COLO829 (cell line): ENCODE measurements at regions not wholly inside any gene's neighbourhood (a gene's known extent, or its start where the extent isn't known, plus 50 kb on each side); places are given as distances from the start of the nearest gene placed in this dataset.
"Not testable (repeated sequence)": the region's sequence is repeated elsewhere in the genome, so short reads cannot be mapped to it uniquely, and the experiment has no call there.

Source experiments
- DNase-seq: peaks from one replicate; pipeline ENCODE4 v3.0.0; 2012; ENCODE audit warnings: low spot score

DNA sequence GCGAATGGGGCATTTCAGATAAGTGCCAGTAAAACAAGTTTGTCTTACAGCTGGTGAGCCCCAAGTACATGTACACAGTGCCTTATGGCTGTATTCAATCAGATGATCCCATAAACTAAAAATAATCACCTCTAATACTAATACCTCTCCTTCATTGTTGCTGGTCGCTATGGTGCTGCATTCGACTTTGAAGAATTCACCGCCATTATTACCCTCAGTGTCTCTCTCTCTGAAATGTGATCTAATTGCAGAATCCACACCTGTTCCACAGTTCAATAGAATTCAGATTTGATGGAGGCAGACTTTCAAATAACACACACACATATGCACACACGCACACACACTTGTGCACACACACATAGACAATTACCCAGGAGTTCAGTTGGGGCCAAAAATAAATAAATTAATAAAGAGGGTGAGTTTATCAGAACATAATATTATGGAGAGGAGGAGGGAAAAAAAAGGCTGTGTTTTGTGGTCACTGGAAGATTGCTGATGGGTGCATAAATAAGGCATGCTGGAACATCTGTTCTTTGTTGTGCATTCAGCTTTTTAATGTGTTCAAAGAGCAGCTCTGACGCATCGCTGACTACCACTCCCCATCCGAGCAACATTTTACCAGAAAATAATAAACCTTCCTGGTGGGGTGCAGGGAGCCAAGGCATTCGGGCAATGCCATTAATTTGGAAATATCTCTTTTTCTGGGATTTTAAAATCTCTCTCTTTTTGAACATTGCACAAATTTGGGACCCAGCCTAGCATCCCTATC, 235.7 kb downstream of the SATB1 start:
- no peak for DNase-seq

DNA sequence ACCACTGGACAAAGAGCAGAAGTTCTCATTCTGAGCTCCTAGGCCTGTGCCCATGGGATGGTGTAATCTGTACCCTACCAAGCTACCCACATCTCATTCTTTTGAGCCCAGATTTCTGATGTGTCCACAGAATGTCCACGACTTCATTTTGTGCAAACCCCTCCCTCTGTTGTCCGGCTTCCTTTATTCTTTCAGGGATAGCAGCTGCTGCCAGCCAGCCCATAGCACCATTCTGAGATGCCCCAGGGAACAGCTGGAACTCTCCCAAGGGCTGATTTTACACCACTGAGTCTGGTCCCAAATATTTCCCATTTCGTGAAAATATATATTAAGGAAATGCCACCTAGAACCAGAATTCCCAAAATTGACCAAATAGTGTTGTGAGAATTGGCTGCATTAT, 236.6 kb downstream of the SATB1 start:
- no peak for DNase-seq

DNA sequence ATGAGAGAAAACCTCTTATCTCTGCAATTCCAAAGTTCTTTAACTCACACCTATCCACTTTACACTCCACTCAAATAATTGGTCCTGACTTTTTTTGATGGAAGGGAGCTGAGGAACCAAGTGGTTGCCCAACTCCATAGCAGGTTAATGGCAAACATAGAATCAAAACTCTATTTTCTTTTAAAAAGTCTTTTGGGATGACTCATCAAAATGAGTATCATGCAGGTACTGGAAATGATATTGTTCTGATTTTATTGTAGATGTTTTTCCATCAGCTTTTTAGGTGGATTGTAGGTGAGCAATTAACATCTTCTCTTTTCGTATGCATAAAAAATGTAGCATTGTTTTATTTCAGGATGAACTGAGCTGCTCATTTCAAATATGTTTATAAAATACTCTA, 239.5 kb downstream of the SATB1 start:
- no peak for DNase-seq

DNA sequence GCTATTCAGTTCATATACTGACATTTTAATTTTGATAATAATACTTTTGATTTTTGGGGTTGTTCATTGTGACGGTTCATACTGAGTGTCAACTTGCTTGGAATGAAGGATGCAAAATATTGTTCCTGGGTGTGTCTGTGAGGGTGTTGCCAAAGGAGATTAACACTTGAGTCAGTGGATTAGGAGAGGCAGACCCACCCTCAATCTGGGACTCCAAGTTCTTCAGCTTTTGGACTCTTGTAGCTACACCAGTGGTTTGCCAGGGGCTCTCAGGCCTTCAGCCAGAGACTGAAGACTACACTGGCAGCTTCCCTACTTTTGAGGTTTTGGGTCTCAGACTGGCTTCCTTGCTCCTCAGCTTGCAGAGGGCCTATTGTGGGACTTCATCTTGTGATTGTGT, 242.2 kb downstream of the SATB1 start:
- DNase-seq: not testable (repeated sequence)

DNA sequence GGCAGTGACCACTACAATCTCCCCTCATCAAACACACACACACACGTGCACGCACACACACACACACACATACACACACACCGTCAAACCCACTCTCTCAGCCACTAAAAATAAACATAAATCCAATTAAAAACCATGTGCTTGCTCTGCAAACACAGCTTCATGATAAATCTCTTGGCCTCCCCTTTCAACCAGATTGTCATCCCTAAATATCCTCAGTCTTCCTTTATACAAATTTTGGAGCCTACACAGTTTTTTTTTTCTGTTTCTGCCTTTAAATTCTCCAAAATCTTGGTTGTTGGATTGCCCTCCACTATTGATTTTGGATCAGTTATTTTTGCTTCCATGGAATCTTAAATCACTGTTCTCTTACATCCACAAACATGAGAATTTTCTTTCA, 245.6 kb downstream of the SATB1 start:
- no peak for DNase-seq

- no peak for DNase-seq
Measured at GRCh38 chr3:18177271-18177670, 247.9 kb downstream of the SATB1 start.

DNA sequence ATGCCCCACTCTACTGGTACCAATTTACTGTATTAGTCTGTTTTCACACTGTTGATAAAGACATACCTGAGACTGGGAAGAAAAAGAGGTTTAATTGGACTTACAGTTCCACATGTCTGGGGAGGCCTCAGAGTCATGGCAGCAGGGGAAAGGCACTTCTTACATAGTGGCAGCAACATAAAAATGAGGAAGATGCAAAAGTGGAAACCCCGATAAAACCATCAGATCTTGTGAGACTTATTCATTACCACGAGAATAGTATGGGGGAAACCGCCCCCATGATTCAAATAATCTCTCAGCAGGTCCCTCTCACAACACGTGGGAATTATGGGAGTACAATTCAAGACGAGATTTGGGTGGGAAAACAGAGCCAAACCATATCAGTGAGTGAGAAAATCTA, 251.2 kb downstream of the SATB1 start:
- DNase-seq: not testable (repeated sequence)

GRCh38 chr3:18159681-18160080, 265.5 kb downstream of the SATB1 start:
- no peak for DNase-seq

DNA sequence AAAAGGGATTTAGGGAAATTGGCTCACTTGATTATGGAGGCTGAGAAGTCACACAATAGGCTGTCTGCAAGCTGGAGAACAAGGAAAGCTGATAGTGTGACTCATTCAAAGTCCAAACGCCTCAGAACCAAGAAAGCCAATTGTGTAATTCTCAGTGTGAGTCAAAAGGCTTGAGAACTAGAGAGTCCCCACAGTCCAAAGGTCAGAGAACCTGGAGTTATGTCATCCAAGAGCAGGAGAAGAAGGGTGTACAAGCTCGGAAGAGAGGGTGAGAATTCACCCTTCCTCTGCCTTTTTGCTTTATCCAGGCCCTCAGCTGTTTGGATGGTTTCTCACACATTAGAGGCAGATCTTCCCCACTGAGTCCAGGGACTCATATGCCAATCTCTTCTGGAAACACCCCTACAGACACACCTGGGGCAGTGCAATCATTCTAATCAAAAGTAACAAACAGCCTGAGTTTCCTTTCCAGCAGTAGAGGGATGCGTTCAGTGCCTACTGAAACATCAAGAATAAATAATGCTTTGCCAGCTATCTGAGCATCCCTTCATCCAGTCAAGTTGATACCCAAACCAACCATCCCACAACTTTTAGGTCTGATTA, 271.5 kb downstream of the SATB1 start:
- peak; percentile 1 for DNase-seq

DNA sequence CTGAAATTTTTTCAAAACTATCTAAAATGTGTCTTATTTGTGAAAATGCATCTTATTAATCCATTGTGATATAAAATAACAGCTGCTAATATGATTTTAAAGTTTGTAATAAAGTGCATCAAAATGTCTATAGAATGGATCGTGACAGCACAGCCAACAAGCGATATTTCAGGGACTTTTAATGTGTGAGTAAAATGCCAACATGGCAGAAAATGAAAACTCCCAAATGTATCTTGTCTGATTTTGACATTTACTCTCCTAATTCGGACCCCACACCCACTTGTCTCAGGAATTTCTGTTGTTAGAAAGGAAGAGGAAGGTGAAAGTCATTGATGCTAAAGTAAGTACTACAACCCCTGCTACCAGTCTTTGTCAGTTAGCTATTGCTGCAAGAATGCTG, 273.9 kb downstream of the SATB1 start:
- DNase-seq: no peak

- no peak for DNase-seq
Measured at GRCh38 chr3:18149935-18150334, 275.2 kb downstream of the SATB1 start.

DNA sequence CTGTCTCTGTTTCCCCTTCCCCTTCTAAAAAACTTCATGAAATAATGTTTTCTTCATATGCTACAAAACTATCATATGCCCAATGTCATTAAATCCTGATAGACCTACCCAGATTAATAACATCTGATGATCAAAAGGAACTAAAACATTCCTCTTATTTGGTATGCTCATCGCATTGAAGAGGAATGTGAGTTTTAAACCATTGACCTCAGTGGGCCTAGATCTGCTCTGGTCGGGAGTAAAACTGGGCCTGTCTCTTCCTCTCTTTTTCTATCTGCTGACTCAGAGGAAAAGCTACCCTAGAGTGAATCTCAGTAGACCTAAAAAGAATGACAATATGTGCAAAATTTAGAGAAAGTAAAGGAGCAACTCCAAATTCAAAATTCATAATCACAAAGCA, 275.8 kb downstream of the SATB1 start:
- DNase-seq: no peak

GRCh38 chr3:18144571-18144970, 280.6 kb downstream of the SATB1 start:
- no peak for DNase-seq

DNA sequence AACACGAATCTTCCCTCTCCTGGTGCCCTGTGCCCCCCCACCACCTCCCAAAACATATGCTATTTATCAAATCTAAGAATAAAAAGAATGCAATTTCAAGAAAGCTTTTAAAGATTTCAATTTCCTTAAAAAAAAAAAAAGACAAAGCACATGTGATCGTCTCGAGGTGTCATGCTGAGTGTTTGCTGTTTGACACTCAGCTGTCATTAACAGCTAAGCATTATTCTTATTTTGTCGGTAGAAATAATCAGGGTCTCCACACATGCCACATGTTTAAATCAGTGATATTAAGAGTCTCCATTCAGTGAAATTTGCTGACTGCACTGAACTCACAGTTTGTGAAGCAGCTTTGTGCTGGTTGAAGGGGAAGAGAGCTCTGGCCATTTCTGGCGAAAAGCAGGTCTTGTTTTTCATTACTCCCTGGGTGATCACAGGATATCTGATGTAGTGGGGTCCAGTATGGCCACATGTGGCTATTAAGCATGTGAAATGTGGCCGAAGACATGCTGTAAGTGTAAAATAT, 281.8 kb downstream of the SATB1 start:
- no peak for DNase-seq

- no peak for DNase-seq
Measured at GRCh38 chr3:18137958-18138357, 287.2 kb downstream of the SATB1 start.

GRCh38 chr3:18135060-18135814, 289.9 kb downstream of the SATB1 start:
- DNase-seq: no peak

DNA sequence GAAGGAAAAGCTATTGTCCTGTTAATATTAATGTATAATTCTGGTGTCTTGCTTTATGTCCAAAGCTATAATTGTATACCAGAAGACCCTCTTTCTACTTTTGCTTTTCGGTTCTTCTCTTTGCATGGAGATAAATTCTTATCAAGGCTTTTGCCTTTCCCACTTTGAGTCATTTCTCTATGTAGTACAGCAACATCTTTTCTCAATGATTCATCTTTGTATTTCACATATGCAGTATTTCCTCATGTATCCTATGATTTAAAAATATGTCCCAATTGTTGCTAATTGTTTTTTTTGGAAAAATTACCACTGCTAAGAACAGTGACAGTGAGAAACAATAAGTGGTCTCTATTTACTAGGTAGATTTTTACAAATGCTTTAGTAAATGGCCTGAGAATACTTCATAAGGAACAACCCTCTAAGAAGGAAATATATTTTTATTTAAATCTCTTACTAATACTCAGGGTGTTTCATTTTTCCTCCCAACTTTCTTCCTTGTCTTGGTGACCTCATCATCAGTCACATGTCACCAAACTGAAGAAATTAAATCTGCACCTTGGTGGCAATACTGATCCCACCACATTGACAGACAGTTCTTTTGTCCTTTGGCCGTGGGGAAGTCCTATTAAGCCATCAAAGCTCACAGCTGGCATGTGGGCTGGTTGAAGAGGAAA, 290.6 kb downstream of the SATB1 start:
- no peak for DNase-seq

DNA sequence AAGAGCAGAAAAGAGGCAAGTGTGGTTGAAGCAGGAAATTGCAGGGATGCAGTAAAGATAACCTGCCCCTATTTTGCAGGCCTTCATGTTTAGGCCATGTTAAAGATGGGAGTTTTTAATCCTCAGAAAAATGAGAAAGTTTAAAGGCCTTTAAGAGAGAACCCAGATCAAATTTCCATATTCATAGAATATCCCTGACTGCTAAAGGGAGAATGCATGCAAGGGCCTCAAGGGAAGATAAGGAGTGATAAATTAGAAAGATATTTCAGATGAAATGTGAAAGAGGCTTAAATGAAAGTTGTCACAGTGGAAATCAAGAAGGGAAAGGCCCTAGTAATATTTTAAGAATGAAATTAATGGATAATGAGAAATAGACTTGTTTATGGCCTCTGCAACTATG, 292.1 kb downstream of the SATB1 start:
- DNase-seq: no peak

DNA sequence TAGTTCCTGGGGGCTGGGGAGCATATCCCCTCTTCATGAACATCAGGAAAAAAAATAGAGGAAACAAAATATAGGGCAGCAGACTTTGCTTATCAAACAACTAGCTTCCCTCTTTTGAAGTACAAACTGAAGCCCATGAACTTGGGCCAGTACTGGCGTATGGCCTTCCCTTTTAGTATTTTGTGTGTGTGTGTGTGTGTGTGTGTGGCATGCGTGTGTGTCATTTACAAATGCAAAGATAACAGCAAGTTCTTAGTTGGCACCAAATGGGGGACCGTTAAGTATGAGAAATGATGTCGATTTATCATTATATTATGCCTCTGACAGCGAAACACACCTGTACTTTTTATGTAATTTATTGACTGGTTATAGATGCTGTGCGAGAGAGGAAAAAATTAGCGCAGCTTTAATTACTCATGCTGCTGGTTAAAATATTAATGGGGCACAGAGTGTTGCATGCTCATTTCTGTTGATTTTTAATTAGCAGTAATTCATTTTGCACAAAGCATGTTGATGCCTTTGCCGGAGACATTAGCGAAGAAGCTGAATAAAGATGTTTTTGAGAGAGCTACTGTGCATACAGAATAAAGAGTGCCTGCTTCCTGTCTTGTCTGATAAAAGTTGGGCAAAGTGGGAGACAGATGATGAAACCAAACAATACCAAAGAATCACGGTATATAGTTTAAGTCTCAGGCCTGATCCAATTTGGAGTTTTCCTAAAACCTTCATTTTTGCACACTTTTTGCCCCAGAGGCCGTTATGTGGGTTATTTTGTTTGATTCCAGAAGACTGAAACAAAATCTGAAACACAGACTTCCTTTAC, 297.1 kb downstream of the SATB1 start:
- DNase-seq: no peak

DNA sequence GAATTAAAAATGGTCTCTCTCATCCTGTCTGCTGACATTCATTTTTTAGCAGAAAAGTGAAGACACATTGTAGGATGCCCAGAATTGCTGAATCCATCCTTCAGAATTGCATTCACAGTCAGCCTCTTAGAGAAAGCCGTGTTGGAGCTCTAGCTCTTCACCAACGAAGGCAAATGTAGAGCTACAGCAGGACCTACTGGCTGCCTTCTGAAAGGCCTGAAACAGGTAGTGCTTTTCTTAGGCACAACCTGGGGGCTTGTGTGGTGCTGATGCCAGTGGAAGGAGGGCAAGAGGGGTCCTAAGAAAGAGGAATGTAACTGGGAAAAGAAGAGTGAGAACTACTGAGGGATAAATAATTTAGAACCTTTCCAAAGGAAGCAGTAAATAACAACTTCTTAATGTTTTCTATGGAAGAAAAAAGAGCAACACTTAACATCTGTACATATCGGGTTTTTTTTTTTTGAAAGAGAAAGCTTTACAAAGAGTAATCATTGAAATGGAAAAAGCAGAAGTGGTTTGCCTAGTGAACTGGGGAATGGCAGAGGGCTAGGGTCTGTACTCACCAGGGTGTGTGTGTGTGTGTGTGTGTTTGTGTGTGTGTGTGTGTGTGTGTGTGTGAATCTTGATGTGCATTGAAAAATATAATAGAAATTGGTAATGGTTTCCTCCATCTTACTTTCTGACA, 297.8 kb downstream of the SATB1 start:
- DNase-seq: no peak

DNA sequence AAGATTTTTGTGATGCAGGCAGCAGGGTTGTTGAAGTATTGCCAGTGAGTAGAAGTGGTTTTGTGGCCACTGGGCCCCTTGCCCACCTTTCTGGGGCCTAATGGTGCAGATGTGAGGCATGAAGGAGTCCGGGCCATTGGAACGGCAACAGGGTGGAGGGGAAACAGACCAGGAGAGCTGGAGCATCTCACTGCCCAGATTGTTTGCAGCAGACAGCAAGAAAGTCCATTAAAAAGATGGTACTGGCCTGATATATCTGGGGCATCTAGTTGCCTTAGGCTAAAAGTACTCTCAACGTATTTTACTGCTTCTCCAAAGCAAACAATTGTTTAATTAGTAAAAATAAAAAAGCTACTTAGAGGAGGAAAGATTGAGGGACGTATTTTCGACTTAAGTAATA, 298.4 kb downstream of the SATB1 start:
- DNase-seq: no peak
